Ishikawa (cell line): ENCODE measurements at regions not wholly inside any gene's neighbourhood (a gene's known extent, or its start where the extent isn't known, plus 50 kb on each side); places are given as distances from the start of the nearest gene placed in this dataset.

Experiments used
- CEBPB ChIP-seq: IDR thresholded peaks from 2 replicates; pipeline ENCODE4 v1.6.1; 2012
- CREB1 ChIP-seq: IDR thresholded peaks from 2 replicates; pipeline ENCODE4 v1.6.1; 2012; ENCODE audit warnings: low read depth
- EGR1 ChIP-seq: IDR thresholded peaks from 2 replicates; pipeline ENCODE4 v1.6.1; 2012
- EP300 ChIP-seq: IDR thresholded peaks from 2 replicates; pipeline ENCODE4 v1.6.1; 2012; ENCODE audit warnings: borderline replicate concordance
- FOXM1 ChIP-seq: IDR thresholded peaks from 2 replicates; pipeline ENCODE4 v1.6.1; 2012; ENCODE audit warnings: low read depth, borderline replicate concordance
- NFIC ChIP-seq: IDR thresholded peaks from 2 replicates; pipeline ENCODE4 v1.6.1; 2012
- RAD21 ChIP-seq: IDR thresholded peaks from 2 replicates; pipeline ENCODE4 v1.6.1; 2012; ENCODE audit warnings: low read depth
- TAF1 ChIP-seq: IDR thresholded peaks from 2 replicates; pipeline ENCODE4 v1.6.1; 2012; ENCODE audit warnings: low read depth, mild to moderate bottlenecking
- TCF12 ChIP-seq: IDR thresholded peaks from 2 replicates; pipeline ENCODE4 v1.6.1; 2012; ENCODE audit warnings: low read depth
- TEAD4 ChIP-seq: IDR thresholded peaks from 2 replicates; pipeline ENCODE4 v1.6.1; 2012
- YY1 ChIP-seq: IDR thresholded peaks from 2 replicates; pipeline ENCODE4 v1.6.1; 2012; ENCODE audit warnings: low read depth
- ZBTB7A ChIP-seq: IDR thresholded peaks from 2 replicates; pipeline ENCODE4 v1.6.1; 2012; ENCODE audit warnings: low read depth
- TF ChIP-seq, protein P1 (sequence below): IDR thresholded peaks from 2 replicates; pipeline ENCODE4 v1.6.1; 2012
- TF ChIP-seq, protein P2 (sequence below): IDR thresholded peaks from 2 replicates; pipeline ENCODE4 v1.6.1; 2012; ENCODE audit warnings: low read depth, mild to moderate bottlenecking
- TF ChIP-seq, protein P3 (sequence below): IDR thresholded peaks from 2 replicates; pipeline ENCODE4 v1.6.1; 2012

DNA sequence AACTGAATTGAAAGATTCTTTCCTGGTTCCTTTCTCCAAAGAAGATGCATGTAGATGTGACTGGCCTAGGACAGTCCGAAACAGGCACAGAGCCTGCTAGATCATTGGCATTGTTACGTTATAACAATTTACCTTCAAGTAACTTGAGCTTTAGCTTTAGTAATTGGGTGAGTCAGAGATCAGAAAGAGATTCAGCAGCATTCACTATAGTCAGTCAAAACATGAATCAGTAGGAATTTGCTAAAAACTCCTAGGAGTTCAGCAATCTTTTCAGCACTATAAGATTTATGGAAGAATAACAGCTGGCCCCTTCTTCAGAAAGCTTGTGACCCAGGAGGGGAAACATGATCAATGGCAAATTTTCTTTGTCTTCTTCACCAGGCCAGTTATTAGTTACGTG lies 281.7 kb upstream of the PRDM1 start:
- no peak for TF ChIP-seq NFIC
- TF ChIP-seq, protein P1, sequence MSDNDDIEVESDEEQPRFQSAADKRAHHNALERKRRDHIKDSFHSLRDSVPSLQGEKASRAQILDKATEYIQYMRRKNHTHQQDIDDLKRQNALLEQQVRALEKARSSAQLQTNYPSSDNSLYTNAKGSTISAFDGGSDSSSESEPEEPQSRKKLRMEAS = no peak
- no peak for TF ChIP-seq RAD21

DNA sequence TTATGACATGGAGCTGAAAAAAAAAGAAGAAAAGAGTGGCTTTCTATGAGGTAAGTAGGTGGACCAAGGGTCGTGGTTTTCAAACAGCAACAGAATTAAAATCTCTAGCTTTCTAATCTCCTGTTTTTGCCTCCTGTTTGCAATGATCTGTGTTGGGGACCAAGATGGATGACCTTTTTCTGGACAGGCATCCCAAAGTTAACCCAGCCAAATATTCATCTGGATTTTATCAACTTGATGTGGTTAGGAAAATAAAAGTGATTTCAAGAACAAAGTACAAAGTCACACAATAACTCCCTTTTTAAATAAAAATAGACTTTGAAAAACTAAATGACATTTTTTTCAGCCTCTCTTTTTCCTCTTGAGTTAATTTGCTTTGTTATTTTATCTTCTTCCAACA lies 282.1 kb upstream of the PRDM1 start:
- no peak for TF ChIP-seq TCF12

DNA sequence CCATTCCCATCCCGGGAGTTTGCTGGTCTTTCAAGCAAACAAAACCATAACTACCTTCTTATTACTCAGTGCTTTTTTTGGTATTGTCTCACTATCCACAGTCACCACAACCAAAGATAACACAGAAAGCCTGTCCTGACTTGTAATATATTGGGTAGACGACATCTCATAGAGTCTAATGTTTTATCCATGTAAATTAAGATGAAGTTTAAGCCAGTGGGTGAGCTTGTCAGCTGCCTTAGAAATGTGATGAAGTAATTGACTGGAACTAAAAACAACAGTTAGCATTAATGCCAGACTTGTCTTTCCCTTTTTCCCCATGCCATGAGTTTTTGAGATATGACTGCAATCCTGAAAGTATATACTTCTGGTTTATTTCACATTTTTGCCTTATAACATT lies 282.7 kb upstream of the PRDM1 start:
- no peak for TF ChIP-seq ZBTB7A
- no peak for TF ChIP-seq TAF1
- TF ChIP-seq YY1 = no peak
- TF ChIP-seq RAD21 = no peak
- TF ChIP-seq, protein P2, sequence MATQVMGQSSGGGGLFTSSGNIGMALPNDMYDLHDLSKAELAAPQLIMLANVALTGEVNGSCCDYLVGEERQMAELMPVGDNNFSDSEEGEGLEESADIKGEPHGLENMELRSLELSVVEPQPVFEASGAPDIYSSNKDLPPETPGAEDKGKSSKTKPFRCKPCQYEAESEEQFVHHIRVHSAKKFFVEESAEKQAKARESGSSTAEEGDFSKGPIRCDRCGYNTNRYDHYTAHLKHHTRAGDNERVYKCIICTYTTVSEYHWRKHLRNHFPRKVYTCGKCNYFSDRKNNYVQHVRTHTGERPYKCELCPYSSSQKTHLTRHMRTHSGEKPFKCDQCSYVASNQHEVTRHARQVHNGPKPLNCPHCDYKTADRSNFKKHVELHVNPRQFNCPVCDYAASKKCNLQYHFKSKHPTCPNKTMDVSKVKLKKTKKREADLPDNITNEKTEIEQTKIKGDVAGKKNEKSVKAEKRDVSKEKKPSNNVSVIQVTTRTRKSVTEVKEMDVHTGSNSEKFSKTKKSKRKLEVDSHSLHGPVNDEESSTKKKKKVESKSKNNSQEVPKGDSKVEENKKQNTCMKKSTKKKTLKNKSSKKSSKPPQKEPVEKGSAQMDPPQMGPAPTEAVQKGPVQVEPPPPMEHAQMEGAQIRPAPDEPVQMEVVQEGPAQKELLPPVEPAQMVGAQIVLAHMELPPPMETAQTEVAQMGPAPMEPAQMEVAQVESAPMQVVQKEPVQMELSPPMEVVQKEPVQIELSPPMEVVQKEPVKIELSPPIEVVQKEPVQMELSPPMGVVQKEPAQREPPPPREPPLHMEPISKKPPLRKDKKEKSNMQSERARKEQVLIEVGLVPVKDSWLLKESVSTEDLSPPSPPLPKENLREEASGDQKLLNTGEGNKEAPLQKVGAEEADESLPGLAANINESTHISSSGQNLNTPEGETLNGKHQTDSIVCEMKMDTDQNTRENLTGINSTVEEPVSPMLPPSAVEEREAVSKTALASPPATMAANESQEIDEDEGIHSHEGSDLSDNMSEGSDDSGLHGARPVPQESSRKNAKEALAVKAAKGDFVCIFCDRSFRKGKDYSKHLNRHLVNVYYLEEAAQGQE = no peak
- TF ChIP-seq, protein P1 = no peak
- TF ChIP-seq CEBPB = no peak
- no peak for TF ChIP-seq NFIC
- TF ChIP-seq FOXM1 = no peak
- TF ChIP-seq CREB1 = no peak
- no peak for TF ChIP-seq TEAD4
- no peak for TF ChIP-seq TCF12
- no peak for TF ChIP-seq EGR1
- no peak for TF ChIP-seq EP300
- TF ChIP-seq, protein P3, sequence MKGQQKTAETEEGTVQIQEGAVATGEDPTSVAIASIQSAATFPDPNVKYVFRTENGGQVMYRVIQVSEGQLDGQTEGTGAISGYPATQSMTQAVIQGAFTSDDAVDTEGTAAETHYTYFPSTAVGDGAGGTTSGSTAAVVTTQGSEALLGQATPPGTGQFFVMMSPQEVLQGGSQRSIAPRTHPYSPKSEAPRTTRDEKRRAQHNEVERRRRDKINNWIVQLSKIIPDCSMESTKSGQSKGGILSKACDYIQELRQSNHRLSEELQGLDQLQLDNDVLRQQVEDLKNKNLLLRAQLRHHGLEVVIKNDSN = no peak

DNA sequence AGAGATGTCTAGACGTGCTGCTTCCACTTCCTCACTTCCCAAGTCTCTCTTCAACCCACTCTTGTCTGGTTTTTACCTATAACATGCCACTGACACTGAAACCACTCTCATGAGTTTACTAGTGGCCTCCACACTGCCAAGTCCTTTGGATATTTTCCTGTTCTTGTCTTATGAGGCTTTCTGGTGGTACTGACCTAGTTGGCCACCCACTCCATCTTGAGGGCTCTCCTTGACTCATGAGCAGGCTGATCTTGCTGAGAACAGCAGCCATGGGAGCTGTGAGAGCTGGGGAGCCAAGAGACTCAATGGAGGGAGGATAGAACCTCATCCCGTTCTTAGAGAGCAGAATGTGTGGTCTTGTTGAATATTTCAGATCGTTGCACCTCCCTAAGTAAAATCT lies 283.4 kb upstream of the PRDM1 start:
- TF ChIP-seq, protein P1 = no peak
- TF ChIP-seq, protein P3 = no peak
- no peak for TF ChIP-seq ZBTB7A
- TF ChIP-seq TCF12 = no peak
- TF ChIP-seq EGR1 = no peak
- TF ChIP-seq EP300 = no peak
- no peak for TF ChIP-seq TEAD4
- TF ChIP-seq, protein P2 = no peak
- TF ChIP-seq CREB1 = no peak
- no peak for TF ChIP-seq TAF1
- TF ChIP-seq YY1 = no peak
- no peak for TF ChIP-seq CEBPB
- TF ChIP-seq RAD21 = no peak
- TF ChIP-seq FOXM1 = no peak
- no peak for TF ChIP-seq NFIC

DNA sequence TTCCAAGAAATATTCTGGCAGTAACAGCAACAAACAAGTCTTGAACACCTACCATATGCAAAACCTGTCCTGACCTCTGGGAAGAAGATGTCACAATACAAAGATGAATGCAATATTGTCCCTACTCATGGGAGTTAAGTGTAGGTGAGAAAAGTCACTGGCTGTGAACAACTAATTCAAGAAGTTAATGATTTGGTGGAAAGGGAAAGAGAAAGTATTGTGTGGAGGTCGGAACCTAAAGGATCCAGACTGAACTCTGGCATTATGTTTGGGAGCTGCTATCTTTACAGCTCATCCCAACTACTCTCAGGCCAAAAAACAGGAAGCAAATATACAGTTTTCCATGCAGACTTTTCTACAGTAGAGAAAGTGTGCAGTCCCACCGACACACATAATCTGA lies 285.3 kb upstream of the PRDM1 start:
- TF ChIP-seq, protein P2 = no peak
- TF ChIP-seq TCF12 (no peak), YY1 (no peak), RAD21 (no peak), NFIC (no peak), CEBPB (no peak), EGR1 (no peak), FOXM1 (no peak), TAF1 (no peak)
- TF ChIP-seq, protein P3 = no peak
- TF ChIP-seq, protein P1 = no peak
